GM13977 (cell line): ENCODE measurements at regions not wholly inside any gene's neighbourhood (a gene's known extent, or its start where the extent isn't known, plus 50 kb on each side); places are given as distances from the start of the nearest gene placed in this dataset.
"Not testable (repeated sequence)": the region's sequence is repeated elsewhere in the genome, so short reads cannot be mapped to it uniquely, and the experiment has no call there.

Source experiments
- DNase-seq: peaks from one replicate; pipeline ENCODE4 v3.0.0; 2012; ENCODE audit warnings: low spot score
- in situ Hi-C: fragments of 300-500 bp; cut with MboI; formaldehyde crosslinking; loops from one replicate; pipeline ENCODE4 v1.12.0; 2022; ENCODE audit warnings: low sequenced_read_pairs, low pct_unique_long_range_greater_than_20kb, mixed read lengths, inconsistent platforms; ENCODE audit not compliant: unreplicated experiment
- TF ChIP-seq, protein P1 (sequence below): IDR thresholded peaks from 2 replicates; pipeline ENCODE4 v1.5.1; 2012; ENCODE audit warnings: mild to moderate bottlenecking, control low read depth; ENCODE audit not compliant: insufficient read depth; ENCODE audit errors: extremely low read depth, missing control alignments

- no peak for DNase-seq
- TF ChIP-seq, protein P1, sequence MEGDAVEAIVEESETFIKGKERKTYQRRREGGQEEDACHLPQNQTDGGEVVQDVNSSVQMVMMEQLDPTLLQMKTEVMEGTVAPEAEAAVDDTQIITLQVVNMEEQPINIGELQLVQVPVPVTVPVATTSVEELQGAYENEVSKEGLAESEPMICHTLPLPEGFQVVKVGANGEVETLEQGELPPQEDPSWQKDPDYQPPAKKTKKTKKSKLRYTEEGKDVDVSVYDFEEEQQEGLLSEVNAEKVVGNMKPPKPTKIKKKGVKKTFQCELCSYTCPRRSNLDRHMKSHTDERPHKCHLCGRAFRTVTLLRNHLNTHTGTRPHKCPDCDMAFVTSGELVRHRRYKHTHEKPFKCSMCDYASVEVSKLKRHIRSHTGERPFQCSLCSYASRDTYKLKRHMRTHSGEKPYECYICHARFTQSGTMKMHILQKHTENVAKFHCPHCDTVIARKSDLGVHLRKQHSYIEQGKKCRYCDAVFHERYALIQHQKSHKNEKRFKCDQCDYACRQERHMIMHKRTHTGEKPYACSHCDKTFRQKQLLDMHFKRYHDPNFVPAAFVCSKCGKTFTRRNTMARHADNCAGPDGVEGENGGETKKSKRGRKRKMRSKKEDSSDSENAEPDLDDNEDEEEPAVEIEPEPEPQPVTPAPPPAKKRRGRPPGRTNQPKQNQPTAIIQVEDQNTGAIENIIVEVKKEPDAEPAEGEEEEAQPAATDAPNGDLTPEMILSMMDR = no peak
- in situ Hi-C loops = no loop called here
Observed at GRCh38 chr3:20552605-20553275, 366.7 kb upstream of the SGO1 start.

GRCh38 chr3:20547361-20548269, 361.6 kb upstream of the SGO1 start:
- DNase-seq, in situ Hi-C loops: not testable (repeated sequence)

DNA sequence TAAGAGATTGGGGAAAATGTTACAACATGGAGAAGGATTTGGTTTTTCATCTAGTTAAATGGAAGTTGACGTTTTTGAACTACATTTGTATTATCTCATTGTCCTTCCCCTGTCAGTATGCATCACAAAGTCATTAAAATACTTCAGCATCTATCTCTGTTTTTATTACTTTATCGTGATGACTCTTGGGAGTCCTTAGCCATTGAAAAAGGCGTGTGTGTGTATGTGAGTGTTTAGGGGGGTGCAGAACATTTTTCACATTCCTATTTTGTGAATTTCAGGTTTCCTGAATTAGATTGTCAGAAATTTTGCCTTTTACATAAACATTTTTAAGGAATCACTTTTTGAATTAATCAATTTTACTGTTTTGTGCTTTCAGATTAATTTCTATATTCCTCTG, 360.6 kb upstream of the SGO1 start:
- DNase-seq = no peak
- in situ Hi-C loops = no loop called here
- TF ChIP-seq, protein P1 = no peak

GRCh38 chr3:20543535-20544226, 357.7 kb upstream of the SGO1 start:
- DNase-seq = no peak
- in situ Hi-C loops = no loop called here
- TF ChIP-seq, protein P1 = no peak

- DNase-seq = no peak
- in situ Hi-C loops = no loop called here
- TF ChIP-seq, protein P1 = no peak
Observed at GRCh38 chr3:20540066-20540465, 354.1 kb upstream of the SGO1 start.

DNA sequence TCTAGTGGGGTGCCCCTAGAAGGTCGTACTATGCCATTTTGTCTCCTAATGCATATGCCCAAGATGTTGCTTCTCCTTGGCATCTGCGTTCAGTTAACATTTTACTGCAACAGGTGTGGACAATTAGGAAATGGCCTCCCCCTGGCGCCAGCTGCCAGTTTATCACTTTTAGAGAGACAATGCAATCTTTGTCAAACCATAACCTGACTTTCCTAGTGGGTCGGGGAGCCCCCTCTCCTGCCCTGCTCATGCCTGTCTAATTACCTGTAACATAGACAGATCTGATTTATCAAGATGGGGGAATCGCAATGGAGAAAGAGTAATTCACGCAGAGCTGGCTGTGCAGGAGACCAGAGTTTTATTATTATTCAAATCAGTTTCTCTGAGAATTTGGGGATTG, 353.7 kb upstream of the SGO1 start:
- in situ Hi-C loops = no loop called here

More for the DNA sequence above, 353.7 kb upstream of the SGO1 start:
- TF ChIP-seq, protein P1 = no peak
- no peak for DNase-seq
